ENCODE measurements at regions not wholly inside any gene's neighbourhood (a gene's known extent, or its start where the extent isn't known, plus 50 kb on each side); places are given as distances from the start of the nearest gene placed in this dataset.
A peak's percentile ranks its signal among the peaks of the same experiment; 100 is the strongest.

DNA sequence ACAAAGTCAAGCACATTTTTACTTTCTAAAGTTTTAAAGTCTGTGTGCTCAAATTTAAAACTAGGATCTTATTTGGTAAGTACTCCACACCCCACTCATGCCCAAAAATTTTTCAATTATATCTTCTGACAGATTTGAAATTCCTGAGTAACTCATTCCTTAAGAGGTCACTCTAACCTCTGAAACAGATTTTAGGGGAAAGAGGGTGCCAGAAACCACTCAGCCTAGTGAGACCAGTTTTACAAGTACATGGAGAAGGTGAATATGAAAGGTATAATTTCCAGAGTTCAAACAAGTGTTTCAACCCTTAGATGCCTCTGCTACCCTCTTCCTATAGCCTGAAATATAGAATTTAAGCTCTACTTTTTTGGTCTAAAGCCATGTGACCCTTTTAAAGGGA is 79.2 kb downstream of the C7orf25 start:
- Histone ChIP-seq H3K27me3 (ENCODE audit: insufficient read depth, low read length, poor library complexity) (no peaks in the 10 kb centered on the region), H3K4me3 (ENCODE audit: low read depth in 1 of 2, low read length in 2 of 2) (no peak overlapping the region), H3K4me2 (ENCODE audit: insufficient read depth, low read length) (no peak overlapping the region), H3K36me3 (ENCODE audit: insufficient read depth, low read length) (no peaks in the 10 kb centered on the region), H3K79me2 (ENCODE audit: insufficient read depth, low read length) (no peaks in the 10 kb centered on the region), H4K20me1 (ENCODE audit: insufficient read depth, low read length) (no peaks in the 10 kb centered on the region), H3K9ac (ENCODE audit: low read depth, low read length) (no peak overlapping the region), H3K27ac (ENCODE audit: low read length) (no peak overlapping the region), H3K9me3 (ENCODE audit: insufficient read depth, low read length, severe bottlenecking) (no peaks in the 10 kb centered on the region), H2AFZ (ENCODE audit: low read depth, low read length) (no peak overlapping the region), H3K4me1 (ENCODE audit: insufficient read depth, low read length) (peaks cover 8% of the 10 kb centered on the region; the same call in 1 of the 2 replicates)
- DNase-seq (no peak), ATAC-seq (ENCODE audit: insufficient read depth, low read depth) (no peak)
- TF ChIP-seq EZH2 (IDR thresholded peaks at IDR 0.05; ENCODE audit: borderline replicate concordance, low read depth, low read length, severe bottlenecking): no peak
- TF ChIP-seq, protein P1, sequence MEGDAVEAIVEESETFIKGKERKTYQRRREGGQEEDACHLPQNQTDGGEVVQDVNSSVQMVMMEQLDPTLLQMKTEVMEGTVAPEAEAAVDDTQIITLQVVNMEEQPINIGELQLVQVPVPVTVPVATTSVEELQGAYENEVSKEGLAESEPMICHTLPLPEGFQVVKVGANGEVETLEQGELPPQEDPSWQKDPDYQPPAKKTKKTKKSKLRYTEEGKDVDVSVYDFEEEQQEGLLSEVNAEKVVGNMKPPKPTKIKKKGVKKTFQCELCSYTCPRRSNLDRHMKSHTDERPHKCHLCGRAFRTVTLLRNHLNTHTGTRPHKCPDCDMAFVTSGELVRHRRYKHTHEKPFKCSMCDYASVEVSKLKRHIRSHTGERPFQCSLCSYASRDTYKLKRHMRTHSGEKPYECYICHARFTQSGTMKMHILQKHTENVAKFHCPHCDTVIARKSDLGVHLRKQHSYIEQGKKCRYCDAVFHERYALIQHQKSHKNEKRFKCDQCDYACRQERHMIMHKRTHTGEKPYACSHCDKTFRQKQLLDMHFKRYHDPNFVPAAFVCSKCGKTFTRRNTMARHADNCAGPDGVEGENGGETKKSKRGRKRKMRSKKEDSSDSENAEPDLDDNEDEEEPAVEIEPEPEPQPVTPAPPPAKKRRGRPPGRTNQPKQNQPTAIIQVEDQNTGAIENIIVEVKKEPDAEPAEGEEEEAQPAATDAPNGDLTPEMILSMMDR (IDR thresholded peaks at IDR 0.05; ENCODE audit: borderline replicate concordance, extremely low read depth, low read length, poor library complexity, severe bottlenecking): no peak

DNA sequence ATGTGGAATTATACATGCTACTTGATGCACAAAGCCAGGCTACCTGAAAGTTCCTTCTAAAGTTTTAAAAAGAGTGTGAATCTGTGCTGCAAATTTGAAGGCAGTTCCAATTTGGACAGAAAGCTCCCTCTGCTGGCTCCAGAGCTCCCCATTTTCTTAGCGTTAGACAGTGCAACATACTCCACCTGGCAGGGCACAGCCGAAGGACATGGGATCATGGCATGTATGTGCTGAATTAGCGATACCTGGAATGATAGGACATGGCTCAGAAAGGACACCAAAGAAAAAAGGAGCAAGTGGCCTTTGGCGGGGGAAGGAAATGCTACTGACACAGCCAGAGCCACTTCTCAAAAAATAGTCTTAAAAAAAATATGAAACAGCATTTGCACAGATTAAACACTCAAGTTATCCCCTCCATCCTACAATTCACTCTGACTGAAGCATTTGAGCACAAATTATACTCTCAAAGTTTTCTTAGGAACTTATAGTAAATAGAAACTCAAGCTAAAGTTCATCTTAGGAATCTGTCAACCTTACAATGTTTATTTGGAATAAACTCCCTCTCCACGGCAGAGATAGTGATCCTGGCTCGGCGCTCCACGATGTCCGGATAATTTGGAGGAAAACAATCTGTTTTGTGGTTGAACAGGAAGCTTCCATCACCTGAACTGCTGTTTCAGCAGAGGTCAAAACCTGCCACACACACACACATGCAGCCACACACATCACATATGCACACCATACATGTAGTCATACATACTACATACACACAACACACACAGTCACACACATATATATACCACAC is 80.0 kb downstream of the C7orf25 start:
- Histone ChIP-seq H3K4me3 (ENCODE audit: low read depth in 1 of 2, low read length in 2 of 2) (no peak overlapping the region), H3K9ac (ENCODE audit: low read depth, low read length) (no peak overlapping the region), H3K9me3 (ENCODE audit: insufficient read depth, low read length, severe bottlenecking) (no peaks in the 10 kb centered on the region), H2AFZ (ENCODE audit: low read depth, low read length) (no peak overlapping the region), H3K27me3 (ENCODE audit: insufficient read depth, low read length, poor library complexity) (no peaks in the 10 kb centered on the region), H3K27ac (ENCODE audit: low read length) (no peak overlapping the region), H4K20me1 (ENCODE audit: insufficient read depth, low read length) (no peaks in the 10 kb centered on the region), H3K4me2 (ENCODE audit: insufficient read depth, low read length) (no peak overlapping the region), H3K4me1 (ENCODE audit: insufficient read depth, low read length) (peaks cover 8% of the 10 kb centered on the region; the same call in 1 of the 2 replicates), H3K36me3 (ENCODE audit: insufficient read depth, low read length) (no peaks in the 10 kb centered on the region), H3K79me2 (ENCODE audit: insufficient read depth, low read length) (no peaks in the 10 kb centered on the region)
- DNase-seq (peak; percentile 40), ATAC-seq (ENCODE audit: insufficient read depth, low read depth) (peak; percentile 72)
- TF ChIP-seq EZH2 (IDR thresholded peaks at IDR 0.05; ENCODE audit: borderline replicate concordance, low read depth, low read length, severe bottlenecking): no peak
- TF ChIP-seq, protein P1 (IDR thresholded peaks at IDR 0.05; ENCODE audit: borderline replicate concordance, extremely low read depth, low read length, poor library complexity, severe bottlenecking): peak; percentile 74

DNA sequence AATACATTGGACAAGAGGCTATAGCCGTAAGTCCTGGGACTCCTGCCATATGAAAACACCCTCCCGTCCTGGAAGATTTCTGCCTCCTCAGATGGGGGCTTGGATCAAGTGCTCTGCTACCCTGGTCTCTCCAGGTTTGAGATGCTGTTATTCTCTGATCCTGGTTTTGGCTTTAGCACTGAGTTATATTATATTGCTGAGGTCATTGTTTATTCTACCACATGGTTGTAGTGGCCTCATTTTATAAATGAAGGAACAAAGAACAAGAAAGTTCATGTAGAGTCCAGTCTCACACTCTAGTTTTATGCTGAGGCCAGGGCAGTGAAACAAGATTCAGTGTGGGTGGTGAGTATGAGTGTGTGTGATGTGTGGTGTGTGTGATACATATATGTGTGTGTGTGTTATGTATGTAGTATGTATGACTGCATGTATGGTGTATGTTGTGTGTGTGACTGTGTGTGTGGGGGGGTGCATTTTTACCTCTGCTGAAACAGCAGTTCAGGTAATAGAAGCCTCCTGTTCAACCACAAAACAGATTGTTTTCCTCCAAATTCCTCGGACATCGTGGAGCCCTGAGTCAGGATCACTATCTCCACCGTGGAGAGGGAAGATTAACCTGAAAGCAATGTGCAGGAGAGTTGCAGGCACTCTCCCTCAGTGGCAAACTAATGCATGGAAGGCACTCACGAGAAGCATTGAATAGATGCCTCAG is 80.7 kb downstream of the C7orf25 start:
- Histone ChIP-seq H3K4me1 (ENCODE audit: insufficient read depth, low read length) (peaks cover 8% of the 10 kb centered on the region; the same call in 1 of the 2 replicates), H3K27me3 (ENCODE audit: insufficient read depth, low read length, poor library complexity) (no peaks in the 10 kb centered on the region), H2AFZ (ENCODE audit: low read depth, low read length) (no peak overlapping the region), H3K36me3 (ENCODE audit: insufficient read depth, low read length) (no peaks in the 10 kb centered on the region), H3K9ac (ENCODE audit: low read depth, low read length) (no peak overlapping the region), H3K4me2 (ENCODE audit: insufficient read depth, low read length) (no peak overlapping the region), H3K9me3 (ENCODE audit: insufficient read depth, low read length, severe bottlenecking) (no peaks in the 10 kb centered on the region), H3K27ac (ENCODE audit: low read length) (no peak overlapping the region), H3K4me3 (ENCODE audit: low read depth in 1 of 2, low read length in 2 of 2) (no peak overlapping the region), H3K79me2 (ENCODE audit: insufficient read depth, low read length) (no peaks in the 10 kb centered on the region), H4K20me1 (ENCODE audit: insufficient read depth, low read length) (no peaks in the 10 kb centered on the region)
- no peak for ATAC-seq (ENCODE audit: insufficient read depth, low read depth)
- TF ChIP-seq, protein P1 (IDR thresholded peaks at IDR 0.05; ENCODE audit: borderline replicate concordance, extremely low read depth, low read length, poor library complexity, severe bottlenecking): no peak
- no peak for TF ChIP-seq EZH2 (IDR thresholded peaks at IDR 0.05; ENCODE audit: borderline replicate concordance, low read depth, low read length, severe bottlenecking)
- DNase-seq: no peak

Data from DND-41 (cell line).